Stimulated activated CD4-positive, alpha-beta T cell treated with anti-CD3 and anti-CD28 coated beads, TNF-alpha, amount 100 ng/mL, for 4 hours (primary cell): ENCODE measurements at regions not wholly inside any gene's neighbourhood (a gene's known extent, or its start where the extent isn't known, plus 50 kb on each side); places are given as distances from the start of the nearest gene placed in this dataset.

Source experiments
- DNase-seq, 3 experiments: peaks; one replicate each; pipeline ENCODE4 v3.0.0-alpha.2; 2020; ENCODE audit warnings: low read depth in 3 of 3

DNA sequence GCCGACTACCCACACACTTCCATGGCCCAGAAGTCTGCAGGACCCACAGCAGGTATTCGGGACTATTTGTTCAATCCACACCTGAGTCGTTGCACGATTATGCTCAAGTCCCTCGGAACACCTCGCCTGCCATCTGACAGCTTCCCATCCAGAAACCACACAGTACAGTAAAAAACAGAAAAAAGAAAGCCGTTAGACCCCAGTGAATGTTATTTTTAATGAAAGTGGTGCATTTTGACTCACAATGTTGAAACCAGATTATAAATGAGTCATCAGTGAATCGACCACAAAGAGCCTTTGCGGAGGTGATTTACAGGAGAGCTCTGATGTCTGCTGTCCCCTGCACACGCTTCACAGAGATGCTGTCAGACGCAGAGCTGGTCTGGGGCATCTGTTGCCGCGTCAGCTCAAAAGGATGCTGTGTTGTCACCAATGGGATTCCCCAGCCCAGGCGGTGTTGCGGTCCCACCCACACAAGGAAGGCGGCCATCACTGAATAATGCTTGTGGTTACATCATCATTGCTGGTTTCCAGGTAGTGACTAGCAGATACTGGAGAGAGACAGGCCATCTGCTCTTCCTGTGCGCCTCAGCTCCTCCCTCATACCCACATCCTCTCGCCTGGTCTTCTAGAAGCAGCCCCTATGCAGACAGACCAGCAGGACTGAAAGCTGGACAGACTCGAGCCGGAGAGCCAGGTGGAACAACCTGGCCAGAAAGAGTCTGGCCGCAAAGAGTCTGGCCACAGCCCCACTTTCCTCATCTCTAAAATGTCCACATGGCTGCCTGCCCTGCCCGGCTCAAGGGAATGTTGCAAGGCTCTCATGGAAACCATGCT lies 116.8 kb downstream of the TOMM20 start:
- peak; percentile 63 to 94 (median 87) for DNase-seq

DNA sequence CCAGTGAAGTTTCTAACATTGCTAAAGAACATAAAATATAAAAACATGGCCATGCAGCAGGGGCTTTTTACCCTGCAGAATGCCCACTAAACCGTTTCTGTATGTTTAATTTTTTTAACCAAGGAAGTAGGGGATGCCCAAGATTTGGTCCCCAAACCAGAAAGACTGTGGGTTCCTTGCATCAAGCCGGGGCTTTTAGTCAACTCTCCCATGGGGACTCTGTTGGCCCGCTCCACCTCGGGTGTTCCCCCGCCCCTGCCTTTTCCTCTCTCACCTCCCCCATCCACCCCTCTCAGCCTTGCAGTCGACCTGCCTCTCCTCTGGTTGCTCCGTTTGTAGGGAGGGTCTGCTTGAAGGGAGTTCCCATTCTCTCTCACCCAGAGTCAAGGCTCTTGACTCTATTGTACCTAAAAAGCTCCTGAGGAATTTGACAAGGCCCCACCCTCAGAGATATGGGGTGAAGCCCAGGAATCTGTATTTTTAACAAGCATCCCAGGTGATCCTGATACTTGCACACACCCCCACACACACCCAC lies 117.5 kb downstream of the TOMM20 start:
- DNase-seq, result peak; percentile 42 to 46 (median 45)

DNA sequence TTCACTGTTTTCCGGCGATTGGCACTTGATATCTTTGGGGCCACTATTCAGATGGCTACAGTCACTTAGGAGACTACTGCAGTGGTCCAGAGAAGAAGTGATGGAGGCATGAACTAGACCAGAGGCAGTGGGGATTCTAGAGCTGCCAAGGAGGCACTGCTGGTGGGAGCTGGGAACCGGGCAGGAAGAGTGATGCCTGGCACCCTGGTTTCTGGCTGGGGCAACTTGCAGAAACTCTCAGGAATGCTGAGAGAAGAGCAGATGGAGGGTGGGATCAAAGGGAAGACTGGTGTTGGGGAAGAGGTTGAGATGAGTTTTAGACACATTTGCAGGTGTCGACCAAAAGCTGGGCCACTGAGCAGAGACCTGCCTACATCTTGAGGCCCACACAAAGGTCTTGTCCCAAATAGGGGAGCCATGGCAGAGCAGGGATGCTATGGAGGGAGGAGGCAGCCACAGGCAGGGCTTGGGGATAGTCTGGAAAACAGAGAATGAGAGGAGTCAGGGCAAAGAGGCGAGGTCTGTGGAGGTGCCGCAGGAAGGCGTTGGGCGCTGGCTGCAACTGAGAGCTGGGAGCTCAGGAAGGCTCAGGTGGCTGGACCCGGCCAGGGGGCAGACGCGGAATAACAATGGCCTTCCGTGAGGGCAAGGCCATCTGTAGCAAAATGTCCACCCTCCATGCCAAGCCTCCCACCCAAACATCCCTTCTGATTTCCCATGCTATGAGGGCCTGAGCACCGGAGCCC lies 118.9 kb downstream of the TOMM20 start:
- no peak for DNase-seq

DNA sequence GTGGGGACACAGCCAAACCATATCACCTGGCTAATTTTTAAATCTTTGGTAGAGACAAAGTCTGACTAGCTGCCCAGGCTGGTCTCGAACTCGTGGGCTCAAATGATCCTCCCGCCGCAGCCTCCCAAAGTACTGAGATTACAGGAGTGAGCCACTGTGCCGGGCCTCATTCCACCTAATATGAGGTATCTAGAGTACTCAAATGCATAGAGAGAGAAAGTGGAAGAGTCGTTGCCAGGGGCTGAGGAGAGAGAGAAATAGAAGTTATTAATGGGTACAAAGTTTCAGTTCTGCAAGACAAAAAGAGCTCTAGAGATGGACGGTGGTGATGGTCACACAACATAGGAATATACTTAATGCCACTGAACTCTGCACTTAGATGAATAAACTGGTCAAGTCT lies 119.6 kb downstream of the TOMM20 start:
- DNase-seq, result no peak

DNA sequence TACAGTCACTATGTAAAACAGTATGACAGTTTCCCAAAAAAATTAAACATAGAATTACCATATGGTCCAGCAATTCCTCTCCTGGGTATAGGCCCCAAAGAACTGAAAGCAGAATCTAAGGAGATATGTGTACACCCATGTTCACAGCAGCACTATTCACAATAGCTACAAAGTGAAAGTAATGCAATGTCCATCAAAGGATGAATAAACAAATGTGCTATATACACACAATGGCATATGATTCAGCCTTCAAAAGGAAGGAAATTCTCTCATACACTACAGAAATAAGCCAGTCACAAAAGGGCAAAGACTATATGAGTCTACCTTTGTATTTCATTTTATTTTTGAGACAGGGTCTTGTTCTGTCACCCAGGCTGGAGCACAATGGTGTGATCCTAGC lies 120.4 kb downstream of the TOMM20 start:
- no peak for DNase-seq

DNA sequence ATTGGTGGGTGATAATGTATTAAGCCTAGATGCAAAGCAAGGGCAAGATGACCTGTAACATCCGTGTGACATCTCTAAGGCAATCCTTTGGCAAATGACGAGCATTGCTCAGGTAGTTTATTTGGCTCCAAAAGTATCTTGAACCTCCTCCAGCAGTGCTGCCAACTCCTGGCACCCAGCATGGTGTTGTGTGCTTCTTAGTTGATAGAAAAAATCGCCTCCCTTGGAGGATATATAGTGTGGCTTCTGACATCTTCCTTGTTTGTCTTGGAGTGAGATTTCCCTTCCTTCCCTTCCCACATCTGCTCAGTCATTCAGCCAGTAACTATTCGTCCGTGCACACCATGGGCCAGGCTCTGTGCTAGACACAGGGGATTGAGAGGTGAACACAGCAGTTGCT lies 121.8 kb downstream of the TOMM20 start:
- no peak for DNase-seq

DNA sequence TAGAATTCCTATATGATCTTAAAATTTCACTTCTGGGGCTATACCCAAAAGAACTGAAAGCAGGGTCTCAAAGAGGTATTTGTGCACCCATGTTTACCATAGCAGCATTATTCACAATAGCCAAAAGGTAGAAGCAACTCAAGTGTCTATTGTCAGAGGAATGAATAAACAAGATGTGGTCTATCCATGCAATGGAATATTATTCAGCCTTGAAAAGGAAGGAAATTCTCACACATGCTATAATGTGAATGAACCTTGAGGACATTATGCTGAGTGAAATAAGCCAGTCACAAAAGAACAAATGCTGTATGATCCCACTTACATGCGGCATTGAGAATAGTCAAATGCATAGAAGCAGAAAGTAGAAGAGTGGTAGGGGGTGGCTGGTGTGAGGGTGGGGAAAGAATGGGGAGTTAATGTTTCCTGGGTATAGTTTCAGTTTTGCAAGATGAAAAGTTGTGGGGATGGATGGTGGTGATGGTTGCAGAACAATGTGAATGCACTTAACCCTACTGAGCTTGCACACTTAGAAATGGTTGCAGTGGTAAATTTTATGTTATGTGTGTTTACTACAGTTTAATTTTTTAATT lies 122.4 kb downstream of the TOMM20 start:
- DNase-seq, result no peak

DNA sequence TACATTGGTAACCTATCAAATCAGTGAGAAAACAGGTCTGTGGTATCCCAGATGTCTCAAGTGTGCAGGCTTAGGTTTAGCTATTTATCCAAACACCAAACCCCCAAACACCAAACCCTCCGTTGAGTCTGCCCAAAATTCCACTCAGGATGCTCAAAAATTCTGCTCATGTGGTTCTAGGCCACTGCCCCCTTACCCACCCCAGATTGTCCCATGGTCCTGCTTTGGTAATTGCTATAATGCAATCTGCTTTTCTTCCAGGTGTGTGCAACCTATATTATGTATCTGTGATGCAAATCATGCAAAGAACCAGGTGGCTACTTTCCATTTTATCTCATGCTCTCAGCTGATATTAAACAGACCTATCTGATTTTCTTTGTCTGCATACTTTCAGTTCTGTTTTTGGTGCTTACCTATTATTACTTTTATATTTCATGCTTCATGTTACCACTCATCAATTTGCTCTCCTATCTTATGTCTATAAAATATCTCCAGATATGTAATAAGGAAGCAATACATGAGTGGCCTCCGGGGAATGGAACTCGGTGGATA lies 123.7 kb downstream of the TOMM20 start:
- no peak for DNase-seq

DNA sequence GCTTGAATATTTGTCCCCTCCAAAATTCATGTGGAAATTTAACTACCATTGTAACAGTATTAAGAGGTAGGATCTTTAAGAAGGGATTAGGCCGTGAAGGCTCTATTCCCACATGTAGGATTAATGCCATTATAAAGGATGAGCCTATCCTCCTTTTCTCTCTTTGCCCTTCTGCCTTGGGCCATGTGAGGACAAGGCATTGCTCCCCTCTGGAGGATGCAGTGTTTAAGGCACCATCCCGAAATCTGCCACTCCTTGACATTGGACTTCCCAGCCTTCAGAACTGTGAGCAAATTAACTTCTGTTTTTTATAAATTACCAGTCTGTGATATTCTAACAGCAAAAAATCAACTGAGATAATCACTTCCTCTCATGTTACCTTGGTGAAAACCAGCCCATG lies 124.4 kb downstream of the TOMM20 start:
- no peak for DNase-seq

DNA sequence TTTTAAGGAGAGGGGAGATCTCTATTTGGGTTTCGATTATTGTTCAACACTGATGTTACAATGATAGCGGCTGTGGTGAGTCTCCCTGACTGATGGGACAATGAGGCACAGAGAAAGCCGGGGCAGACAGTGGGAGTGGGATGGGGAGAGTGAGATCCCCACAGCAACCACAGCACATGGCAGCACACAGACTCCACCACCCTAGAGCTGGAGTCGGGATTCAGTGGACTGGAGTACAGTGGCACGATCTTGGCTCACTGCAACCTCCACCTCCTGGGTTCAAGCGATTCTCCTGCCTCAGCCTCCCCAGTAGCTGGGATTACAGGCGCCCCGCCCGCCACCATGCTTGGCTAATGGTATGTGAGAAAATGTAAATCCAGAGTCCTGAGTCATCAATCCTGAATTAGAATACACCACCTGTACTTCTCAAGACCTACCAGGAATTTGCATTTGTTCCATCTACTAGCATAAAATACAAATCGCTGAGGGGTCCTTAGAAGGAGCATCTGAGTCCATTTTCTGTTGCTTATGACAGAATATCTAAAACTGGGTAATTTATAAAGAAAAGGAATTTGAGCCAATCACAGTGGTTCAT lies 125.8 kb downstream of the TOMM20 start:
- DNase-seq, result no peak

DNA sequence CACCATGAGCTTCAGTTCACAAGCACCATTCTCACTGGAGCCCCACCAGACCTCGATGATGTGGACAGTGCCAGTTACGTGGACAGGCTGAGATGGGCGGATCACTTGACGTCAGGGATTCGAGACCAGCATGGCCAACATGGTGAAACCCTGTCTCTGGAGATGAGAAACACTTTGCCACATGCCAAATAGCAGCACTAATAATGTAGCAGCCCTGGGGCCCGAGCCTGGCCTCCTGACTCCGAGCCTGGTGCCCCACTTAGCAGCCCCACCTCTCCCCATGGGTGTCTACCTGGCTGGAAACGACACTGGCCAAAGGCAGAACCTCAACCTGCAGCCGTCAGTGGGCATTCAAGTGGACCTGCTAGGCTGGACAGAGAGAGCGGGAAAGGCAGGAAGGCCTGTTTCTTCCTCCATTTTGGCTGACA lies 129.1 kb downstream of the TOMM20 start:
- DNase-seq, result no peak

DNA sequence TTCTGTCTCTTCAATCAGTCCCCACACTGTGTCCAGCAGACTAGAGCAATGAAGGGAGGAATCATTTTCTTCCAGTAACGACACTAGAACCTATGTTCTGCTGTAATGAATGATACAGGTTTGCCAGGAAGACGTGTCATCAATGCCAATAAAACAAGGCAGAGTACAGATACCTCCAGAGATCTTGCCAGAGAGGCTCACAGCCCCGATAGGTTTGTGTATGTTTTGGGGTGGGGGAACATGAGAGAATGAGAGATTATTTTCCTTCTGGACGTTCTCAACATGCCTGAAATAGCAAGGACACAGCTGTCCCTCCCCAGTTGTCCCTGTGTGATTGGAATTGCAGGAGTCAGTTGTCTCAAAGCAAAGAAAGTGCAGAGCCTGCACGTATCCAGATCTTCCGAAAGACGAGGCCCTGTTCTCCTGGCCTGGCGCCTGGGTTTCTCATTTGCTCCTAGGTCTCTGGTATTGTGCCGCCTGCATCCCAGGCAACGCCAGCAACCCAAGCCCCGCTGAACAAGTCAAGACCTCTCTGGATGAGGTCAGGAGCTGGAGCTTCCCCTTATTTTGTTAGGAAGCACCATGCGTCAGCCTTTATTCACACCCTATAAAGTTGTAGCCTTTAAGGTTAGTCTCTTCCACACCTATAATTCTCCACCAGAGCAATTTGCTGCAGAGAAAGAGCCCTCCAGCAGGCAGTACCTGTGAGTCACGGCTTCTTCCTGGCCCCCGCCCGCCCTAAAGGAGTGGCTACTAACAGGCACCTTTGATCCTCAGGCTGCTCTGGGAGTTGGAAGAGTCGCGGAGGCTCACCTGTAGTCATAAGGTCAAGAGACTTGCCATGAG lies 130.5 kb downstream of the TOMM20 start:
- DNase-seq, result no peak

DNA sequence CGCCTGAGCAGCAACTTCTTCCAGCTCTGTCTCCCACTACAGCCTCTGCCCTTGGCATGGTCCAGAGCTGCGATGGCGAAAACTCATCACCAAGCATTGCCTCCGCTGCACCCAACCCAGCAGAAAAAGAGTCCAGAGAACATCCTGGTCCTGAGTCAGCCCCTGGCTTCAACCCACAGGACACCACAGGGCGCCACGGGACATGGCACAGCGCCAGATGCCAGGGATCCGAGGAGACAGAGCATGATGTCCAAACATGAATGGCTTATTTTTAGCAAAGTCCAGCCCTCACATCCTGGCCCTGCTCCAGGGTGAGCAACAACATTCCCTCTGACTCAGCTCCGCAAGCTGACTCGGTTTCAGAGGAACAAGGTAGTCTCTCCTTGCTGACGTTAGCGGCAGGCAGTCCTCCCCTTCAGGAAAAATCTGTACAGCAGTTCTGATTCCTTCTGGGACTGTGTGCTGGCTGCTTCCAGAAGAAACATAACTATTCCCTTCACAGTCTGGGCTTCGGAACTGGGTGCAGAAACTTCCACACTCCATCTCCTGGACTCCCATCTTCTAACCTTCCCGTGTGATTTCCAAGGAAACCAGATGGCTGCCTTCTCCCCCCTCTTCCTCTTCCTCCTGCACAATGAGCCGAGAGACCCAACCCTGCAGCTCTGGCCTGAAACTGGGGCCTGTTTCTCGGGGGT lies 131.3 kb downstream of the TOMM20 start:
- DNase-seq, result no peak

DNA sequence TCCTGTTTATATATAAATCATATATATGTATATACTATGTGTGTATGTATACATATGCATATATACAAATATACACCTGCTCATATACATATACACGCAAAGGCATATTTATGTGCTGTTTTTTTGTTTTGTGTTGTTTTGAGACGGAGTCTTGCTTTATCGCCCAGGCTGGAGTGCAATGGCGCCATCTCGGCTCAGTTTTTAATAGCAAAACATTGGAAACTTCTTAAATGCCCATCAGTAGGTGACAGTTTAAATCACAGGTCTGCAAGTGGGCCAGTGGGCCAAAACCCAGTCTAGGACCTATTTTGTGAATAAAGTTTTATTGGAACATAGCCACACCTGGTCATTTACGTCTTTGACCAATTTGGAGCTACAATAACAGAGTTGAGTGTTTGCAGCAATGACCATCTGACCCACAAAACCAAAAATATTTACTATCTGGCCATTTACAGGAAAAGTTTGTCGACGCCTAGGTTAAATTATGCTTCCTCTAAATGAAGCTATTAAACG lies 132.3 kb downstream of the TOMM20 start:
- no peak for DNase-seq

DNA sequence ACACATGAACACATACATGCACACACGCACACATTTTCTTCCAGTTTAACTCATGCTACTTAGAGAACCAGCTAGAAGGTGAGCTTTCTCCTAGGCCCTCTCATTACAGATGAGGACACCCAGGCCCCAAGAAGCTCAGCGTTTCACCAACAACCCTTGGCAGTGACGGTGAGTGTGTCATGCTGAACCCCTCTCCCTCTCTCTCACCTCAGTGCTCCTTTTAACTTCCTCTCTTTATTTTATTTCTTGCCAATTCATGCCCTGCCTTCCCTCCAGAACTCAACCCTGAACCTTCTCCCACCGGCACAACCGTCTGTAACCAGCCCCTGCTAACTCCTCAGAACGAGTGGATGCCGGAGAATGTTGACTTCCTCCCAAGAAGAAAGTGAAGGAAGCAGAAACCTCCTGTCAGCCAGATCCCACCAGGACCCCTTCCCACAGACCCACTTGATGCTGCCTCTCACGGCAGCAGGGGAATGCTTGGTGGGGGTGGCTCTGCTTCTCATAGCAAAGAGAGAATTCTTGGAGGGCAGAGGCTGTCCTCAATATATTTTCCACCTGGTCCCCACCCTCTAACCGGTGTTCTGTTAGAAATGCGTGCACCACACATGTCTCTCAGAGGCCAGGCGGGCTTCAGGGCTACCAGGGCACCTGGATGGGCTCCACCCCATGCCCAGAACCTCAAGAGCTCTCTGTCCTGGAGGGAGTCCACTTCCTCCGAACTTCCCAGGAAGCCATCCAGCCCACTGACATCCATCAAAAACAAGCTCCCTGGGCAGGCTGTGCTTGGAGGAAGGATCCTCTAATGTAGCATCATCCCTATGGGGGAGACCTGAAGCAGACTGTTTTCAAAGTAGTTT lies 134.0 kb downstream of the TOMM20 start:
- DNase-seq, result no peak

DNA sequence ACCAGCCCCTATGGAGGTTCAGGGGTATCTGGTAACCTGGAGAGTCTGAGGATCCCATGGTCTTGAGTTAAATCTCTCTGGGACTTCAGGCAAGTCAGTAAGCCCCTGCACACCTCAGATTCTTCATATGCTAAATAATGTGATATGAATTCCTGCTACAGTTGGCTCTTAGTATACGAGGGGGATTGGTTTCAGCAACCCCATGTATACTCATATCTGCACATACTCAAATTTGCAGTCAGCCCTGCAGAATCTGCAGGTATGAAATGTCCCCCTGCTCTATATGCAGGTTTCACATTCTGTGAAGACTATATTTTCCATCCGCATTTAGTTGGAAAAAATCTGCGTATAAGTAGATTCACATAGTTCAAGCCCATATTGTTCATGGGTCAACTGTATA lies 136.6 kb downstream of the TOMM20 start:
- no peak for DNase-seq

DNA sequence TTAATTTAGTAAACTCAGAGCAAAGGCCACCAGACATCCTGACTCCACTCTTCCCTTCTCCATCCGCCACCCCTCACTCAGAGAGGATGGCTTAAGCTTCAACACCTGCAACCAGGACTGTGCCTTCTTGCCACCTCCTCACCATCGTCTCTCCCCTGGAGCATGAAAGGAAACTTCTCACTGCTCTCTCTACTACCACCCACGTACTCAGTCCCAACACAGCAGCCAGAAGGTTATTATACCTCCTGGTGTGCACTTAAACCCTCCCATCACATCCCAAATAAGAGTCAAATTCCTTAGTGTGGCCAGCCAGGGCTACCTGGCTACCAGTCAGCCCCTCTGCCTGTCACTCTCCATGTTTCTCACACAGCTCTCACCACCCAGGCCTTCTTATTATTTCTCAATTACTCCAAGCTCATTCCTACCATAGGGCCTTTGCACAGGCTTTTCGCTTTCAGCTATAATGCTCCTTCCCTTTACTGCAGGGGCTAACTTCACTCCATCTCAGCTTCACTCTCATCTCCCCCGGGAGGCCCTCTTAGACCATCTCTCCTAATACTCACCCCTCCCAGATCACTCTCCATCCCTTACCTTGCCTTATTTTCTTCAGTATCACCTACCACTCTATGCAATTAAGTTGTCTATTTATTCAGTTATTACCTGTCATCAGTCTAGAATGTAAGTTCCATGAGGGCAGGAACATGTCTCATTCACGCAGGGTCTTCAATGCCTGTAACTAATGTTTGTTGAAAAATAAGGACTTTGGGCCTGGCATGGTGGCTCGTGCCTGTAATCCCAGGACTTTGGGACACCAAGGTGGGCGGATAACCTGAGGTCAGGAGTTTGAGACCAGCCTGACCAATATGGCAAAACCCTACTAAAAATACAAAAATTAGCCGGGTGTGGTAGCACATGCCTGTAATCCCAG lies 137.5 kb downstream of the TOMM20 start:
- no peak for DNase-seq

DNA sequence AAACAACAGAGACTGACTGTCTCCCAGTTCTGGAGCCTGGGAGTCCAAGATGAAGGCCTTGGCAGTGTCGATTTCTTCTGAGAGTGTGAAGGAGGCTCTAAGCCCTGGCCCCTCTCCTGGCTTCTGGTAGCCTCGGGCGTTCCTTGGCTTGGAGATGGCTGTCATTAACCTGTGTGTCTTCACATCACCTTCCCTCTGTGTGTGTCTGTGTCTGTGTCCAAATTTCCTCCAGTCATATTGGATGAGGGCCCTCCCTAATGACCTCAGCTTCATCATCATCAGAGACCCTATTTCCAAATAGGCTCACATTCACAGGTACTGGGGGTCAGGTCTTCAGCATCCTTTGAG lies 138.3 kb downstream of the TOMM20 start:
- no peak for DNase-seq
